H1 (cell line): ENCODE measurements at regions not wholly inside any gene's neighbourhood (a gene's known extent, or its start where the extent isn't known, plus 50 kb on each side); places are given as distances from the start of the nearest gene placed in this dataset.

Experiments
- EZH2 ChIP-seq: fragments of 200-600 bp; sonication (generic); IDR thresholded peaks from 2 replicates; pipeline ENCODE4 v1.7.1; 2012; ENCODE audit warnings: low read depth, mild to moderate bottlenecking, moderate library complexity, low read length, inconsistent platforms; ENCODE audit not compliant: severe bottlenecking
- MAFK ChIP-seq: IDR thresholded peaks from 2 replicates; pipeline ENCODE4 v1.6.1; 2012; ENCODE audit warnings: low read depth, mild to moderate bottlenecking, improper control_type of control experiment, low read length
- POLR2A ChIP-seq, 2 experiments: IDR thresholded peaks; 1 replicate in 1 of 2; 2 replicates in 1 of 2; pipeline ENCODE4 v1.6.1; 2011; ENCODE audit warnings: low read depth in 2 of 2, low read length in 2 of 2, mild to moderate bottlenecking in 2 of 2; ENCODE audit errors: control extremely low read depth in 1 of 2
- TAF1 ChIP-seq: IDR thresholded peaks from 2 replicates; pipeline ENCODE4 v1.6.1; 2011; ENCODE audit warnings: mild to moderate bottlenecking, low read depth, low read length
- TF ChIP-seq, protein P1 (sequence below), 3 experiments: IDR thresholded peaks; 1 replicate in 2 of 3; 2 replicates in 1 of 3; pipeline versions ENCODE4 v1.5.1 to v1.6.1; 2011; ENCODE audit warnings: low read length in 3 of 3, mild to moderate bottlenecking in 3 of 3, inconsistent platforms in 2 of 3, low read depth in 1 of 3, moderate library complexity in 1 of 3; ENCODE audit not compliant: insufficient read depth in 1 of 3; ENCODE audit errors: control extremely low read depth in 1 of 3
- TF ChIP-seq, protein P2 (sequence below): IDR thresholded peaks from 2 replicates; pipeline ENCODE4 v1.6.1; 2011; ENCODE audit warnings: low read length, improper control_type of control experiment
- TF ChIP-seq, protein P3 (sequence below): IDR thresholded peaks from 2 replicates; pipeline ENCODE4 v1.6.1; 2012; ENCODE audit warnings: inconsistent platforms

DNA sequence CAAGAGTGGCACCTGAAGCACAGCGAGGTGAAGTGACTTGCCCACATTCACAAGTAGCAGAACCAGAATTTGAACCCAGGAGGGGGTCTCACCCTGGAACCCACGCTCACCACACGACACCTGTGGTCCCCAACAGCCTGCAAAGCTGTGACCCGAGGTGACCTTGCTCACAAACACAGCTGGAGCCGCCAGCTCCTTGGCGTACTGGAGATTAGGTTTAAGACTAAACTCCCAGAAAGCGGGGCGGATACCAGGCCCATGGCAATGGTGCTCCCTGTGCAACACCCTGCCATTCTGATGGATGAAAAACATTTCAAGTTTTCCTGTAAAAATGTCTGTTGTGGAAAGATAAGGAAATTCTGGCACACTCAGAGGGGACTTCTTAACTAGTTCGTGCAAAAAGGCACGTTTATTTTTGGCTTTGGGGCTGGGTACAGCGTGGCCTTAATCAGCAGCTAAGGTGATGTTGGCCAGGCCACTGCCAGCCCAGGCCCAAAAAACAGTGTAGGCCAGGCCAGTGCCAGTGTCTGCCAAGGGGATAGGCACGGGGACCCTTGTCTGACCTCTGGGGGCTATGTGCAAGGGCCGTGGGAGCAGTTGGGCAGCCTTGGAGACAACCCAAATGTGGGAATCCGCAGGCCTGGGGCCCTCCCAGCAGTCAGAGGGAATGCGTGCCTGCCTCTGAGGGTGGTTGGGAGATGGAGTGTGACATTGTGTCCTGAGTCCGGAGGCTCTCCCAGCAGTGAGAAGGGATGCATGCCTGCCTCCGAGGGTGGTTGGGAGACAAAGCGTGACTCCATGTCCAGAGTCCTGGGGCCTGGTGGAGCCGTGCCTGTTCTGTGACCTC lies 185.0 kb upstream of the HS6ST1 start:
- TF ChIP-seq, protein P1, sequence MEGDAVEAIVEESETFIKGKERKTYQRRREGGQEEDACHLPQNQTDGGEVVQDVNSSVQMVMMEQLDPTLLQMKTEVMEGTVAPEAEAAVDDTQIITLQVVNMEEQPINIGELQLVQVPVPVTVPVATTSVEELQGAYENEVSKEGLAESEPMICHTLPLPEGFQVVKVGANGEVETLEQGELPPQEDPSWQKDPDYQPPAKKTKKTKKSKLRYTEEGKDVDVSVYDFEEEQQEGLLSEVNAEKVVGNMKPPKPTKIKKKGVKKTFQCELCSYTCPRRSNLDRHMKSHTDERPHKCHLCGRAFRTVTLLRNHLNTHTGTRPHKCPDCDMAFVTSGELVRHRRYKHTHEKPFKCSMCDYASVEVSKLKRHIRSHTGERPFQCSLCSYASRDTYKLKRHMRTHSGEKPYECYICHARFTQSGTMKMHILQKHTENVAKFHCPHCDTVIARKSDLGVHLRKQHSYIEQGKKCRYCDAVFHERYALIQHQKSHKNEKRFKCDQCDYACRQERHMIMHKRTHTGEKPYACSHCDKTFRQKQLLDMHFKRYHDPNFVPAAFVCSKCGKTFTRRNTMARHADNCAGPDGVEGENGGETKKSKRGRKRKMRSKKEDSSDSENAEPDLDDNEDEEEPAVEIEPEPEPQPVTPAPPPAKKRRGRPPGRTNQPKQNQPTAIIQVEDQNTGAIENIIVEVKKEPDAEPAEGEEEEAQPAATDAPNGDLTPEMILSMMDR (IDR thresholded peaks at IDR 0.05; ENCODE audit: control extremely low read depth in 1 of 3, insufficient read depth in 1 of 3, low read depth in 1 of 3, low read length in 3 of 3): no peak
- TF ChIP-seq POLR2A (IDR thresholded peaks at IDR 0.05; ENCODE audit: control extremely low read depth in 1 of 2, low read depth in 2 of 2, low read length in 2 of 2) (no peak), EZH2 (no peak), TAF1 (no peak), MAFK (no peak)
- TF ChIP-seq, protein P2, sequence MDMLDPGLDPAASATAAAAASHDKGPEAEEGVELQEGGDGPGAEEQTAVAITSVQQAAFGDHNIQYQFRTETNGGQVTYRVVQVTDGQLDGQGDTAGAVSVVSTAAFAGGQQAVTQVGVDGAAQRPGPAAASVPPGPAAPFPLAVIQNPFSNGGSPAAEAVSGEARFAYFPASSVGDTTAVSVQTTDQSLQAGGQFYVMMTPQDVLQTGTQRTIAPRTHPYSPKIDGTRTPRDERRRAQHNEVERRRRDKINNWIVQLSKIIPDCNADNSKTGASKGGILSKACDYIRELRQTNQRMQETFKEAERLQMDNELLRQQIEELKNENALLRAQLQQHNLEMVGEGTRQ: no peak
- TF ChIP-seq, protein P3, sequence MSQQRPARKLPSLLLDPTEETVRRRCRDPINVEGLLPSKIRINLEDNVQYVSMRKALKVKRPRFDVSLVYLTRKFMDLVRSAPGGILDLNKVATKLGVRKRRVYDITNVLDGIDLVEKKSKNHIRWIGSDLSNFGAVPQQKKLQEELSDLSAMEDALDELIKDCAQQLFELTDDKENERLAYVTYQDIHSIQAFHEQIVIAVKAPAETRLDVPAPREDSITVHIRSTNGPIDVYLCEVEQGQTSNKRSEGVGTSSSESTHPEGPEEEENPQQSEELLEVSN: no peak
